Naive thymus-derived CD4-positive, alpha-beta T cell (primary cell): ENCODE measurements at regions not wholly inside any gene's neighbourhood (a gene's known extent, or its start where the extent isn't known, plus 50 kb on each side); places are given as distances from the start of the nearest gene placed in this dataset.

Experiments
- ATAC-seq: fragments of 150-1000 bp; cut with Tn5 transposase; 2 replicates; pipeline ENCODE4 v1.10.0; 2021; ENCODE audit warnings: mild to moderate bottlenecking, moderate library complexity
- CTCF ChIA-PET: fragments of 350-600 bp; sonication (Branson Sonifier 250); formaldehyde crosslinking; loops from one replicate; lab custom pipeline; 2021; ENCODE audit warnings: antibody characterized with exemption; lab: Charles Lee
- POLR2A ChIA-PET: fragments of 350-600 bp; sonication (Branson Sonifier 250); formaldehyde crosslinking; loops from one replicate; lab custom pipeline; 2021; ENCODE audit warnings: antibody characterized with exemption, inconsistent platforms; lab: Charles Lee
- DNase-seq, 9 donors: peaks; one replicate each; pipeline versions ENCODE4 v3.0.0 to v3.0.0-alpha.2; 2020 to 2022; ENCODE audit warnings: mixed read lengths in 1 of 9
- H3K27ac ChIP-seq: one replicate; pipeline ENCODE4 v1.7.0; 2013; ENCODE audit warnings: mild to moderate bottlenecking, low read depth, low read length, moderate library complexity
- H3K27me3 ChIP-seq, 2 donors: one replicate each; pipeline ENCODE4 v1.7.0; 2013; ENCODE audit warnings: low read length in 2 of 2, mild to moderate bottlenecking in 2 of 2, moderate library complexity in 2 of 2; ENCODE audit not compliant: control insufficient read depth in 2 of 2, insufficient read depth in 2 of 2
- H3K36me3 ChIP-seq, 3 experiments: 1 replicate in 2 of 3; 2 replicates in 1 of 3; pipeline ENCODE4 v1.7.0; 2013; ENCODE audit warnings: low read length in 3 of 3, mild to moderate bottlenecking in 3 of 3, moderate library complexity in 1 of 3; ENCODE audit not compliant: insufficient read depth in 3 of 3, control insufficient read depth in 2 of 3
- H3K4me1 ChIP-seq, 2 donors: one replicate each; pipeline ENCODE4 v1.7.0; 2013; ENCODE audit warnings: low read length in 2 of 2, mild to moderate bottlenecking in 2 of 2, moderate library complexity in 1 of 2; ENCODE audit not compliant: control insufficient read depth in 2 of 2, insufficient read depth in 2 of 2
- H3K4me3 ChIP-seq: 2 replicates; pipeline ENCODE4 v1.7.0; 2013; ENCODE audit warnings: mild to moderate bottlenecking, low read length
- H3K9me3 ChIP-seq, 3 experiments: 1 replicate in 2 of 3; 2 replicates in 1 of 3; pipeline ENCODE4 v1.7.0; 2013; ENCODE audit warnings: low read length in 3 of 3; ENCODE audit not compliant: control insufficient read depth in 2 of 3
- H3K27ac Mint-ChIP-seq, 9 donors: one replicate each; pipeline ENCODE4 v1.8.0; 2020 to 2022; ENCODE audit warnings: mixed read lengths in 9 of 9, mild to moderate bottlenecking in 8 of 9, moderate library complexity in 5 of 9, inconsistent platforms in 2 of 9
- H3K27me3 Mint-ChIP-seq, 5 donors: one replicate each; pipeline ENCODE4 v1.8.0; 2021 to 2022; ENCODE audit warnings: mixed read lengths in 5 of 5, mild to moderate bottlenecking in 1 of 5
- H3K36me3 Mint-ChIP-seq, 5 donors: one replicate each; pipeline ENCODE4 v1.8.0; 2020 to 2022; ENCODE audit warnings: mixed read lengths in 5 of 5, mild to moderate bottlenecking in 3 of 5, inconsistent platforms in 1 of 5
- H3K4me1 Mint-ChIP-seq, 7 donors: one replicate each; pipeline ENCODE4 v1.8.0; 2020 to 2022; ENCODE audit warnings: mixed read lengths in 7 of 7, mild to moderate bottlenecking in 3 of 7, inconsistent platforms in 1 of 7
- H3K4me3 Mint-ChIP-seq, 10 donors: one replicate each; pipeline ENCODE4 v1.8.0; 2020 to 2022; ENCODE audit warnings: mild to moderate bottlenecking in 10 of 10, mixed read lengths in 10 of 10, moderate library complexity in 6 of 10, inconsistent platforms in 2 of 10
- H3K9me3 Mint-ChIP-seq, 11 donors: one replicate each; pipeline ENCODE4 v1.8.0; 2020 to 2022; ENCODE audit warnings: mixed read lengths in 11 of 11, mild to moderate bottlenecking in 4 of 11, inconsistent platforms in 1 of 11, moderate library complexity in 1 of 11
- intact Hi-C, 2 donors: fragments of 100-400 bp; cut with micrococcal nuclease; formaldehyde crosslinking; loops; one replicate each; pipeline ENCODE4 v1.15.1; 2023

GRCh38 chr14:97994020-97994531, 1196.9 kb downstream of the VRK1 start:
- ChIA-PET CTCF (interaction anchor here (0.7 to 2.7 kb wide), 4 partner anchors 13 to 1278 kb away, joined by 3 to 12 read pairs (median 4); partner anchors contain the start of gene BCL11B), POLR2A (interaction anchor here (0.7 to 5.1 kb wide), 8 partner anchors 9 to 1274 kb away, joined by 3 to 65 read pairs (median 4); no protein-coding TSS in a partner anchor)
- Histone ChIP-seq H3K4me3 (peak overlapping the region; percentile 33), H3K27me3 (no peaks in the 10 kb centered on the region), H3K36me3 (no peaks in the 10 kb centered on the region), H3K9me3 (no peaks in the 10 kb centered on the region), H3K4me1 (peaks cover 37 to 80% of the 10 kb centered on the region in 2 donors), H3K27ac (peak overlapping the region; percentile 63)
- ATAC-seq, result peak; percentile 91
- H3K9me3 Mint-ChIP-seq, result peaks cover 0 to 12% (median 2%) of the 10 kb centered on the region in 11 donors
- peak overlapping the region; percentile 17 to 77 (median 65) for H3K4me3 Mint-ChIP-seq
- H3K27me3 Mint-ChIP-seq, result no peaks in the 10 kb centered on the region
- peak in 8 of 9 donors; percentile 34 to 86 (median 78) for DNase-seq
- H3K27ac Mint-ChIP-seq, result peak overlapping the region; percentile 89 to 98 (median 93)
- intact Hi-C loops, result loop anchor here in 1 of 2 donors (1.0 kb wide), 3 partner anchors 16 to 1278 kb away; partner anchors contain the start of gene BCL11B
- H3K36me3 Mint-ChIP-seq, result peaks cover 0 to 11% (median 0%) of the 10 kb centered on the region in 5 donors
- peaks cover 37 to 89% (median 87%) of the 10 kb centered on the region in 7 donors for H3K4me1 Mint-ChIP-seq

- Histone ChIP-seq H3K4me3 (peak overlapping the region; percentile 21), H3K4me1 (peaks cover 37 to 85% of the 10 kb centered on the region in 2 donors), H3K9me3 (no peaks in the 10 kb centered on the region), H3K36me3 (no peaks in the 10 kb centered on the region), H3K27ac (peak overlapping the region; percentile 63), H3K27me3 (no peaks in the 10 kb centered on the region)
- intact Hi-C loops, result loop anchor here in 1 of 2 donors (1.0 to 5.0 kb wide), 2 partner anchors 13 to 937 kb away; no protein-coding TSS in a partner anchor
- ChIA-PET CTCF (interaction anchor here (0.7 to 3.8 kb wide), 7 partner anchors 18 to 1273 kb away, joined by 3 to 42 read pairs (median 6); no protein-coding TSS in a partner anchor), POLR2A (interaction anchor here (0.7 to 4.9 kb wide), 13 partner anchors 9 to 1267 kb away, joined by 3 to 54 read pairs (median 4); no protein-coding TSS in a partner anchor)
- Mint-ChIP-seq H3K4me1 (peaks cover 37 to 98% (median 93%) of the 10 kb centered on the region in 7 donors), H3K4me3 (peak overlapping the region in 9 of 10 donors; percentile 19 to 77 (median 67)), H3K36me3 (peaks cover 0 to 11% (median 0%) of the 10 kb centered on the region in 5 donors), H3K27ac (peak overlapping the region; percentile 89 to 98 (median 93)), H3K27me3 (no peaks in the 10 kb centered on the region), H3K9me3 (peaks cover 0 to 12% (median 2%) of the 10 kb centered on the region in 11 donors)
- ATAC-seq, result no peak
- no peak for DNase-seq
Observed at GRCh38 chr14:97995038-97995437, 1197.9 kb downstream of the VRK1 start.

- POLR2A ChIA-PET, result interaction anchor here (0.7 to 4.9 kb wide), 16 partner anchors 9 to 1279 kb away, joined by 3 to 54 read pairs (median 4); no protein-coding TSS in a partner anchor
- no peak for ATAC-seq
- peaks cover 37 to 97% (median 93%) of the 10 kb centered on the region in 7 donors for H3K4me1 Mint-ChIP-seq
- Histone ChIP-seq H3K9me3 (no peaks in the 10 kb centered on the region), H3K27me3 (no peaks in the 10 kb centered on the region), H3K36me3 (no peaks in the 10 kb centered on the region), H3K27ac (peak overlapping the region; percentile 63), H3K4me1 (peaks cover 37 to 82% of the 10 kb centered on the region in 2 donors), H3K4me3 (peak overlapping the region; percentile 21)
- DNase-seq, result peak in 5 of 9 donors; percentile 33 to 52 (median 44)
- CTCF ChIA-PET, result interaction anchor here (0.7 to 3.8 kb wide), 7 partner anchors 18 to 1272 kb away, joined by 3 to 42 read pairs (median 6); no protein-coding TSS in a partner anchor
- peaks cover 0 to 9% (median under 1%) of the 10 kb centered on the region in 11 donors for H3K9me3 Mint-ChIP-seq
- intact Hi-C loops, result loop anchor here in 1 of 2 donors (1.0 to 5.0 kb wide), 2 partner anchors 13 to 937 kb away; no protein-coding TSS in a partner anchor
- H3K36me3 Mint-ChIP-seq, result peaks cover 0 to 11% (median 0%) of the 10 kb centered on the region in 5 donors
- peak overlapping the region; percentile 19 to 77 (median 67) for H3K4me3 Mint-ChIP-seq
- no peaks in the 10 kb centered on the region for H3K27me3 Mint-ChIP-seq
- H3K27ac Mint-ChIP-seq, result peak overlapping the region; percentile 89 to 98 (median 93)
Observed at GRCh38 chr14:97995531-97995930, 1198.3 kb downstream of the VRK1 start.

GRCh38 chr14:98006008-98006407, 1208.8 kb downstream of the VRK1 start:
- DNase-seq, result no peak
- Mint-ChIP-seq H3K4me1 (peaks cover 6 to 35% (median 26%) of the 10 kb centered on the region in 7 donors), H3K27ac (peak overlapping the region in 1 of 9 donors; percentile 12), H3K36me3 (peaks cover 0 to 23% (median 0%) of the 10 kb centered on the region in 5 donors), H3K27me3 (no peaks in the 10 kb centered on the region), H3K4me3 (no peak overlapping the region), H3K9me3 (peaks cover 0 to 11% (median 0%) of the 10 kb centered on the region in 11 donors)
- no peak for ATAC-seq
- ChIA-PET POLR2A (interaction anchor here (0.6 kb wide), 1 partner anchor 48 kb away, joined by 5 read pairs; no protein-coding TSS in a partner anchor), CTCF (interaction anchor here (0.7 to 2.5 kb wide), 3 partner anchors 9 to 135 kb away, joined by 3 to 6 read pairs (median 5); no protein-coding TSS in a partner anchor)
- no peaks in the 10 kb centered on the region for H3K9me3 ChIP-seq
- intact Hi-C loops, result no loop called here
- no peaks in the 10 kb centered on the region for H3K27me3 ChIP-seq
- H3K36me3 ChIP-seq, result no peaks in the 10 kb centered on the region
- H3K4me1 ChIP-seq, result peaks cover 0 to 20% of the 10 kb centered on the region in 2 donors
- H3K27ac ChIP-seq, result no peak overlapping the region
- H3K4me3 ChIP-seq, result no peak overlapping the region

DNA sequence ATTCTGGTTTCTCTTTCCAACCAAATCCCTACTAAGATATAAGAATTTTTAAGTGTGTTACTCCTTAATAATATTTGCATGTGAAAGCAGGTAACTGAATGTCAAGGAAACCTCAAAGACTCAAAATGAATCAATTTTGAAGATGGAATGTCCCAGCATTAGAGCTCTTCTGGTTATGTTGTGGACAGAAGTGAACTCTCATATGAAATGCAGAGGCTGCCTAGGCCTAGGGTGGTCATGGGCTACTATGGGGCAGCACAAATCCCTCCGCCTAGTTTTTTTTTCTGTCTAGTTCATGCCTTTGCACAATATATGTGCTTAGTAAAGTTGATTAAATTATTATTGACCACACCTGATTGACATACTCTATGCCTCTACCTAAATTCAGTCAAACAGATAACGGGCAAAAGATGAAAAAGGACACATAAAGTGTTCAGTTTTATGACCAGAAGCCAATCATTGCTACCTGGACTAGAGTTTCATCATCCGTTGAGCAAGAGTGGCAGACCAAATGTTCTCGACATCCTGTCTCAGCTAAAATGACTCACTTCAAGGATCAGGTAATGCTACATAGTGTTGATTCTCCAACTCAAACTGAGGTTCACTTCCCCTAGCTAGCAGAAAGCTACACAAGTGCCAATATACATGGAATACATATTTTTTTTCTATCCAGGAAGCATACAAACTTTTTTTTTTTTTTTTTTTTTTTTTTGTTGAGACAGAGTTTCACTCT, 1211.4 kb downstream of the VRK1 start:
- ATAC-seq, result no peak
- POLR2A ChIA-PET, result interaction anchor here (1.1 to 5.1 kb wide), 4 partner anchors 10 to 31 kb away, joined by 3 to 25 read pairs (median 6); no protein-coding TSS in a partner anchor

More for the DNA sequence above, 1211.4 kb downstream of the VRK1 start:
- Histone ChIP-seq H3K27ac (no peak overlapping the region), H3K4me1 (peaks cover 0 to 26% of the 10 kb centered on the region in 2 donors), H3K9me3 (no peaks in the 10 kb centered on the region), H3K4me3 (no peak overlapping the region), H3K36me3 (no peaks in the 10 kb centered on the region), H3K27me3 (no peaks in the 10 kb centered on the region)
- H3K9me3 Mint-ChIP-seq, result peaks cover 0 to 5% (median 0%) of the 10 kb centered on the region in 11 donors
- intact Hi-C loops, result loop anchor here (1.0 to 2.0 kb wide), 3 partner anchors 10 to 32 kb away; no protein-coding TSS in a partner anchor
- CTCF ChIA-PET, result interaction anchor here (0.6 to 0.8 kb wide), 2 partner anchors 177 to 1089 kb away, joined by 4 read pairs; no protein-coding TSS in a partner anchor
- no peaks in the 10 kb centered on the region for H3K27me3 Mint-ChIP-seq
- peak in 4 of 9 donors; percentile 12 to 31 (median 26) for DNase-seq
- peaks cover 0 to 15% (median 0%) of the 10 kb centered on the region in 5 donors for H3K36me3 Mint-ChIP-seq
- peak overlapping the region in 8 of 9 donors; percentile 5 to 60 (median 27) for H3K27ac Mint-ChIP-seq
- H3K4me1 Mint-ChIP-seq, result peaks cover 6 to 45% (median 37%) of the 10 kb centered on the region in 7 donors
- peak overlapping the region in 5 of 10 donors; percentile 0 to 42 (median 25) for H3K4me3 Mint-ChIP-seq
